Activated gamma-delta T cell treated with Interleukin-2 at 50 U/mL for 16 hours (primary cell): ENCODE measurements at regions not wholly inside any gene's neighbourhood (a gene's known extent, or its start where the extent isn't known, plus 50 kb on each side); places are given as distances from the start of the nearest gene placed in this dataset.

ENCODE experiments used
- DNase-seq: peaks from one replicate; pipeline ENCODE4 v3.0.0-alpha.2; 2020

DNA sequence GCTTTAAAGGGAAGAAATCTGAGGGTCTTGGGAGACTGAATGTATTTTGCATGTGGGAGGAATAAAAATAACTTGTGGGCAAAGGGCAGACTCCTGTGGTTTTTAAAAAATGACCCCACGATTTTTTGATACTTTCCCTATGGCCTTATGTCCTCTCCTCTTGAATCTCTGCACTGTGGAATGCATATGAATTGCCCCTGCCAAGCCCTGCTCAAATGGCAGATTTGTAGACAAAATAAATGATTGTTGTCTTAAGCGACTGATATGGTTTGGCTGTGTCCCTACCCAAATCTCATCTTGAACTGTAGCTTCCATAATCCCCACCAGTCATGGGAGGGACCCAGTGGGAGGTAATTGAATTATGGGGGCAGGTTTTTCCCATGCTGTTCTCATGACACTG is 223.8 kb downstream of the DACT1 start:
- DNase-seq = no peak

DNA sequence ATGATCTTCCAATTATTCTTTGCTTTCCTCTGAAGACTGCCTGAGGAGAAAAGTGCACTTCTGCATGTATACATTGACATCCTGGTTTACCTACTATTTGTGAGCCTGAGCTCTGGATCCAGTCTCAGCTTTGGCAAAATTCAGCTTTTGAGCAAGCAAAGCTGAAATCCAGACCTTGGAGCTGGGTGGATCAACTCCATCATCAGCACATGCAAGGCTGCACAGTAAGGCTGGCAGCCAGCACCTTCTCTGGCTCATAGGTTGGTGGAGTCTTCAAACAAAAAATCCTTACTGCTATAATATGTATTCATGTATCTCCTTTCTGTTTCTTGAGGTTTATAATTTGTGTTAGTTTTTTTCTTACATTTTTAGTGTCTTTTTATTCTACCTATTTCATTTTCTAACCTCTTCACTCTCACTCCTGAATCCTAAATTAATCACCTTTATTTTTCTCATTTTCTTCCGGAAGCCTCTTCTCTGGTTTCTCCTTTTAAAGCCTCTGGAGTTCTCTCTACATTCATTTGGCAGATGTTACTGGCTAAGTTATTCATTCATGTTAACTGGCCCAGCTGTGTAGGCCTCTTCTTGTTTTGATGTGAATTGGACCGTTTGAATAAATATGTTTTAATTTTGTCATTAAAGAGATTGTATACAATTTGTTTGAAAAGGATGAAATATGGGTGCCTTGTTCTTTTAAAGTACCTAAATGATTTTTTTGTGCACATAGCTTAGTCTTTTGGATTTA is 224.8 kb downstream of the DACT1 start:
- no peak for DNase-seq

DNA sequence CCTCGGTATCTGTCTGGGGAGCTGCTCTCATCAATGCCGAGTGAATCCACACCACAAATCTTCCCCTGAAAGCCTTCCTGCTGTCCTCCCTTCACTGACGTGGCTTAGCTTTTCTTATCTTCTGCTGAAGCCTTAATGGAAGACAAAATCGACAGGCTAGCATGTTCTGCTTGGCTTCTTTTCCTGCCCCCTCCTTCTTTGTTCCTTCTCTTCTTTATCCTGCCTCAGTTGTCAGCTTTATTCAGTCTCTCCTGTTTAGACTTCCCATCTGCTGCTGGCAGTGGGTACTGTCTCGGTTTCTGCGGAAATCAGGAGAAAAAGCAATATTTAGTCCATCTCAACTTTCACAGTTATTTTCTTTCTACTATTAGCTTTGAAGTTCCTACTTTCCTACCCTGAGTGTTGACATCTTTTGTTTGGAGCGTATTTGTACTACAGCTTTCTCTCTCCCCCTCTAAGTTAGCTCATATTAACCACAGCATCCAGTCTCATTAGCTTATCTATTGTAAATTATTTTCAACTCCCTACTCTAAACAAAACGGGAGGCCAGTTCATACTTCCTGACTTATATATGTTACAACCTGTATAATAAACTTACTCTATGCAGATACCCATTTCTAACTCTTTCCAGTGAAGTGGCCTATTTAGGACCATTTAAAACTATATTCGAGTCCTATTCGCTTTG is 226.0 kb downstream of the DACT1 start:
- no peak for DNase-seq

DNA sequence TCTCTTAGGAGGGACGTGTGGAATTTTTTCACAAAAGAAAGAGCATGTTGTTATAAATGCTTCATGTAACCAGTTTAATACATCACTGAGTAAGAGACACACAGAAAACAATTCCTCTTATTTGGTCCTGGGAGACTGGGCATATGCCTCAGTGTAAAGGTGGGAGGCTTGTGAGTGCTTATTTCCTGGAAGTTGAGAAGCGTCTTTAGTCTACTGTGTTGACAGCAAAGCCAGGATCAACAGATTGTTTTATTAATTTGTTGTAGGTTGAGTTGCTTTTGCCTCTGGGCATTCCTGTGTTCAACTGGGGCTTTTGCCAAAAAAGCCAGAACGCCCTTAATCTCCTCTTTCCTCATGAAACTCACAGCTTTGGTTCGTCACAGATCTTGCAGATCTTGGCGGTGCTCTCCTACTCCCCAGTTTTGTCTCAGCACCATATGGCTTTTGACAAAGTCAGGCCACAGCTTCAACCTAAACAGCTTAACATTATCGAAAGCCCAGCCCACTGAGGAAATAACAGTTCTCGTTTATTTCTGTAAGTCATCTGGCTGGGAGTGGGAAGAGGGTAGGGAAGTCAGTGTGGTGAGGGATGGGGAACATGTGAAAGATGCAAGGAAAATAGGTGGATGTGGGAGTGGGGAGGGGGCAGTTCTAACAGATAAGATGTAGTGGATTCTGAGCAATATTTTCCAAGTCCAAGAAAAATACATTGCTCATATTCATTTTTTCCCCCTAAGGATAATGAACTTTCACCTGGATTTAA is 227.2 kb downstream of the DACT1 start:
- no peak for DNase-seq

DNA sequence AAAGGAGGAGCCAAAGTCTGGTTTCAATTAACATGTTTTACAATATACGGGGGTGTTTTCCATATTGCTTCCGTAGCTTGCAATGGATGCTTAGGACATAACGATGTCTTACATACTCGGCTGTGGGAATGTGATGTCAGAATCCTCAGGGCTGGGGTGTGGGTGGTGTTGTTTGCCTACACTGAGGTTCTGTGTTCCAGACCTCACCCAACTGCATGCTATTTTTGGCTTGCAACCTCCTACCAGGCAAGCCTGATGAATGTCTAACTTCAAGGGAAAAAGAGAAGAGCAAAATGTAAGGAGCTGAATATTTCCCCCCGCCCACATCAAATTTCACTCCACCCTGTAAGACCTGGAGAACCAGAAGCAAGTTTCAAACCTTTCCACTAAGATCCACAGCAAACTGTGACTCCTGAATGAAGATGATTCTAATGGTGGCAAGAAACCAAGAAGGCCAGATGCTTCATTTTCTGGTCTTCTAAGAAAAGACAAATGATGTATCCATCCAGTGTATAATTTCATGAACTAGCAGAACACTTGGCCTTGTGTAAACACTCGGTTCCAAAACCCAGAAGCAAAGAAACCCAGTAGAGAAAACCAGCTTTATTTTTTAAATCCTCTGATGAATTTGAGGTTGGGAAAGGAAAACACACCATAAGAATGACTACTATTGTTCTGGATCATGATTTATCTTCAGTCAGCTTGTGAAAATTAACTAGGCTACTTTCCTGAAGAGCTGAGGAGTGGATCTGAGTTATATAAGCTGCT is 227.9 kb downstream of the DACT1 start:
- no peak for DNase-seq

DNA sequence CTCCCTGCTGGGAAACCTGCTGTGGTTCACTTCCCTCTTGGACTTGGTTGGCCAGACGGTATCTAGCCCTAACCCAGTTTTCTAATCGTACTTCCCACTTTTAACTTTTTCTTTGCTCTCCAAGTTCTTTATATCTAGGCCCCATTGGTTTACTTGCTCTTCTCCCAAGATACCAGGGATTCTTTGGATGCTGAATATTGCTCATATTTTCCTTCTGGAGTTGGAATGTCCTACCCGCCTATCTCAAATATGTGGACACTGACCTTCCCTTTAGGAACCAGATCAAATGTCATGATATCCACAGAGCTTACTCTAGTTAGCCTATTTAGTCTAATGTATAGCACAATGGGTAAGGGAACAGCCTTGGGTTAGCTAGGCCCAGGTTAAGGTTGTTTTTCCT is 228.6 kb downstream of the DACT1 start:
- no peak for DNase-seq

DNA sequence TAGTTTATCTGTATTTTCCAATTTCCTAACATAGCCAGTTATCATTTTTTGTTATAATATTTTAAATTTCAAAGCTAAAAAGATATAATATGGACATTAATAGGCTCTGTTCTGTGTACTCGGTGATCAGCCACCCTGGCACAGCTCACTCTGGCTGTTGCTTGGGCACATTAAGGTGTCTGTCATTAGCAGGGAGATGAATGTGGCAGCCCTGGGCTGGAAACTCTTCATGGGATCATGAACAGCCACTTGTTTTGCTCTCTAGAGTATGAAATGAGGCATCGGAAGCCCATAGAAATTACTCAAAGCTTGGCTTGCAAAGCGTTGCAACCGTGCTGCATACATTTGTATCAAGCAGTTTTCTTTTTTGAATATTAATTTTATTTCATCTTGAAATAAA is 233.2 kb downstream of the DACT1 start:
- no peak for DNase-seq

DNA sequence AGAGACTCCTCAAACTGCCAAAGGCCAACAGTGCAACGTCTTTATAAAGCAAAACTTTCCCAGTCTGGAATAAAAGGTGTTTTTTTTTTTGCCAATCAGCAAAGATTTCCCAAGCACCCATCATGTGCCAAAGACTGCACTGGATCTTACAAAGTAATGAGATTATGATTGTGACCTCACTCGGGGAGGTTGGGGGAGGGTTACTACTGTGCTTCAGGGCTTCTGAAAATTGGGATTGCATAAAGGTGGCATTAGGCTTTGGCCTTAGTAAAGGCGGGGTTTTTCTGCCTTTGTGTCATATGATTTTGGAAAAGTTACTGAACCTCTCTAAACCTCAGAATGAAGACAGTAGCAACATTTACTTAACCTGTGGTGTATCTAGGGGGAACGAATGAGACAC is 233.8 kb downstream of the DACT1 start:
- no peak for DNase-seq

DNA sequence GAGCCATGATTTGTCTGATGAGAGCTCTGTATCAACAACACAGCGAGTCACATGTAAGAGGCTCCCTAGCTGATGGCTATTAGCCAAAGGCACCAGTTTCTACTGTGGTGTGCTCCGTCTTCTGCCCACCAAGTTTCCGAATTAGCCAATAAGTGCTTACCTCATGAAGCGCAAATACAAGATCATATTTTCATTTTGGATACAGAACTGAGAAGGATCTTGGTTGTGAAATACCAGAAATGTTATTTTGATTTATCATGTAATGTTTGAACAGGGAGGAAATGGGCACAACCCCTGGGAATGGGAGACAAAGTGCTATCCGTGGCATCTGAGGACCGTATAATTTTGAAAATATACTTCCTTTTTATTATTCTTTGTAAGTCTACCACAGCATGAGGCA is 234.3 kb downstream of the DACT1 start:
- no peak for DNase-seq

DNA sequence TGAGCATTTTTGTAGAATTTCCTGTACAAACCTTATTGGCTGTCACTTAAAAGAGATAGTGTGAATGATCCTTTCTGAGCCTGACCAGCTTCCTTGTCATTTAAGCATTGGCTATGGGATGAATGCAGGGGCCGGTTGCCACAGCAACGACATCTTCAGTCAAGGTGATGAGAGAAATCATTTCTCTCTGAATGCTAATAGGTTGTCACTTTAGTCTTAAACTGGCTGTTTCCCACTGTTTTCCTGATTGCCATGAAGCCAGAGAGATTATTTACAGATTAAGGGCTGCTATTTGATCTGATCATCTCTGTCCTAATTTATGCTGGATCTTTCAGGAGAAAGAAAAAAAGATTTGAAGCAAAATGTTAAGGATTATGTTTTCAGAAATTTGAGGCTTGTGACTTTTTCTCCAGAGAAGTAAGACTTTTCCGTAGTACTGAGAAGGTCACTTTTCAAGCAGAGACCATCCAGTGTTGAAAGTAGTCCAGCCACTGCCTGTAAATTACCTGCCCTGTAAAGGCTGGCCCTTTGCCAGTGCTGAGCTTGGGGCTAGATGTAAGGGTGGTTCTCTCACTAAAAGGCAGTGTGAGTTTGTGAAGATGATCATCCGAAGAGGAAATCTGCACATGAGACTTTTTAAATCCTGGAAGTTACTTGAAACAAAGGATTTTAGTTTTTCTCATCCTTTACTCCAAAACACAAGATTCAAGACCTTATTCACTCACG is 235.6 kb downstream of the DACT1 start:
- no peak for DNase-seq

DNA sequence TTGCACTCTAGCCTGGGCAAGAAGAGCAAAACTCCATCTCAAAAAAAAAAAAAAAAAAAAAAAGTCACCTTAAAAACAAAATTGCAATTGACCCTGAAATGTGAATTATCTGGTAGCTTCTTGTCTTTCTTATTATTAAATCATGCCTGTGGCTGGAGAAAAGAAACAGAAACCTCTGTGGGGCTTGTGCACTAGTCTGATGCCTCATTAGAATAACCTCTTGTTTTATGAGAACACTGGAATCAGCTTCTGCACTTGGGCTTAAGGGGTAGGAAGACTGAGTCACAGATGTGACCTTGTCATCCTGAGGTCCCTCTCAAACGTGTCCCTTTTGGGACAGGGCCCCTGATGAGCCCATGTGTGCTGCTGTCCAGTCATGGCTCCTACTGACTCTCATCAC is 237.9 kb downstream of the DACT1 start:
- no peak for DNase-seq

DNA sequence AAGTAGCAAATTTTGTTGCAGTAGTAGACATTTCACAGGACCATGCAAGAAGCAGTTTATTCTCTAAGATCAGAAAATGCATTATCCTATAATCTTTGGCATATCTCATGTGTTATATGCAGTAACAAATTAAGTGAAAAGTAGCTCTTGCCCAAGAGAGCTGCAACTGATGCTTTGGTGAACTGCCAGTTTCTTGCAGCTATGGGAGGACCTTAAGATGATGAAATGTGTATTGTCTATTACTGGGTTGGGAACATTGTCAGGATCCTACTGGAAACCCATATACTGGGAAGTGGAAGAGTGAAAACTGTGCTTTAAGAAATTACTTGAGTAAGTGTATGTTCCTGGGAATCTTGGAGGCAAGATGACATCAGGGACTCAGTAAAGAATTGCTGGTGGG is 238.8 kb downstream of the DACT1 start:
- no peak for DNase-seq

DNA sequence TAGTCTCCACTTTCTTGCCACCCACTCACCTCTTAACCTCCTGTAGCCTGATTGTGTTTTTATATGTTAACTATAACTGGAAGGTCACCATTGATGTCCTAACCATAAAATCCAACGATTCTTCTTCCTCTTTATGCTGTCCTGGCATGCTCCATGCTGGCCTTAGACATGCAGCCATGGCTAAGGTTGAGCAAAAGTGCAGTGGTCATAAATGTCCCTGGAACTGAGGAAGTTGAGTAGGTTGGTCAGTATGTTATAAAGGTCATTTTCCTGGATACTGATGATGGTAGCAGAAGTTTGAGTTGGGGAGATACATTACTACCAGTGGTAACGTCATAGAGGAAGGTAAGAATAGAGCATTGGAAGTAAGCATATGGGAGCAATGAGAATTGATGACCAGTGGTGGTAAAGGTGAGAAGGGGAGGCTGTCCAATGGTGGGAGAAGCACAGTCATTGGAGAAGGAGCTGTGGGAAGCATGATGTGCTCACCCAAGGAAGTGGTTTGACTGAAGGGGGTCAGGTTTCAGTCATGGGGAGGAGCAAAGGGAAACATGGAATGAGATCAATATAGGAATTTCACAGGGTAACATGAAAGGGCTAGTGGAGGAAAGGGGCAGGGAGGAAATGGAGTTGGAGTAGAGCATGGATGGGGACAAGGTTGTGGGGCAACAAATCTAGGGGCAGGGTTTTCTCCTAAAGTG is 240.8 kb downstream of the DACT1 start:
- no peak for DNase-seq

DNA sequence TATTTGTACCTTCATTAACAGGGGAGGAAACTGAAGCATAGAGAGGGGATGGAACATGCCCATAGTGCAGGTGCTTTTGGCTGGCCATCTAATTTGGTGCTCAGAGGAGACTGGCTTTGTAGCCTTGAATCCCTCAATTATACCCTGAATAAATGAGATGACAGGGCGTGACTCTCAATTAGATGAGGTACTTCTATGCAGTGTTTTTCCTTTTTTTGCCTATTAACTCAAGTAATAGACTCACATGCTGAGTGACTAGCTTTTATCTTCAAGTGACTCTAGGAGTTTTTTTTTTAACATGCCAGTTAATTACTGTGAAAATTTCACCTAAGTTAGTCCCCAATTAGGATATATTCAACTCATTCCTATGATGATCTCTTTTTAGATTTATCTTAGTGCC is 243.7 kb downstream of the DACT1 start:
- no peak for DNase-seq

DNA sequence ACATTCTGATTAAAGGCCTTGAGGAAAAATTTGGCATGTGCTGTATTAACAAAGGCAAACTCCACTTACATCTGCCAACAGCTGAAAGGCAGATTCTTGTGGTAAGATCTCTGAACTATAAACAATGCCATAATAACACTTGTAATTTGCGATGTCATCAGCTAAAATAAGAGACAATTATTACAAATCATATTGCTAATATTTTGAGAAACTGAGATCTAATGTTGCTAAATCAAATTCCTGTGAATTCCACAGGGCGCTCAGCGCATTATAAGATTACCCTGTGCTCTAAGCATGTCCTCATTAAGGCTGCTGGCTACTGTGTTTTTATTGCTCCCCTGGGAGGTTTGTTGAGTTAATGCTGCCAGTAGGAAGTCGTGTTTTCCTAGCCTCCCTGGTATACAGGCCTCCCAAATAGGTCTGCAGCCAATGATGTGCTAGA is 244.8 kb downstream of the DACT1 start:
- no peak for DNase-seq

DNA sequence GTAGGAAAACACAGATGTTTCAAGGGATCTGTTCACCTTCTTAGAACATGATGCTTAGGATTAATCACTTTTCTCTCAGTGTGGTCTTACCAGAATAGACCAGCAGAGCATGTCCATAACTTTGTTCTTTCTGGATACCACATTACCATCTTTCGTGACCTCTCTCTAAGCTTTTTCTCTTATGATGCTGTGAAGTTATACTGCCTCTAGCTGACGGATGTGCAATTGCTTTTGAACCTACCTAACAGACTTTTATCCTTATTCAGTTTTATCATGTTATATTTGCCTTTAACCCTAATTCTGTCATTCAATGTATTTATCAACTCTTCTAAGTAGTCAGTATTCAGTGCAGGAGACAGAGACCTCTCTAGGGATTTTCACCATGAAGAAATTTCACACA is 246.7 kb downstream of the DACT1 start:
- no peak for DNase-seq

DNA sequence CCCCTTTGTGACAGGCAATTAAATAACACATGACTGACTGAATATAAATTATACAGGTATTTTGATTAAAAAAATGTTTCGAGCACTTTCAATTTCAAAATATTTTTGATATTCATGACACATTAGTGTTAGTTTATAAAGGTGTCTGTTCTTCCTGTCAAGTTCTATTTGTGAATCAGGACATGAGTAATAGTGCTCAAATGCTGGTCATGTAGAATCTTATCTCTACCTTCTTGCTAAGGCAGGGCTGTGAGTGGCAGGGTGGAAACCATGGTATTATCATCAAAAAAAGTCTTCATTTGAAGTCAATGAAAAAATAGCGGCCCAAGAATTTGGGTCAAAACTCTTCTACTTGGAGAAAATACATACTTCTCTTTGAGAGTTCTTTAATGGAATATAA is 250.2 kb downstream of the DACT1 start:
- DNase-seq = no peak

DNA sequence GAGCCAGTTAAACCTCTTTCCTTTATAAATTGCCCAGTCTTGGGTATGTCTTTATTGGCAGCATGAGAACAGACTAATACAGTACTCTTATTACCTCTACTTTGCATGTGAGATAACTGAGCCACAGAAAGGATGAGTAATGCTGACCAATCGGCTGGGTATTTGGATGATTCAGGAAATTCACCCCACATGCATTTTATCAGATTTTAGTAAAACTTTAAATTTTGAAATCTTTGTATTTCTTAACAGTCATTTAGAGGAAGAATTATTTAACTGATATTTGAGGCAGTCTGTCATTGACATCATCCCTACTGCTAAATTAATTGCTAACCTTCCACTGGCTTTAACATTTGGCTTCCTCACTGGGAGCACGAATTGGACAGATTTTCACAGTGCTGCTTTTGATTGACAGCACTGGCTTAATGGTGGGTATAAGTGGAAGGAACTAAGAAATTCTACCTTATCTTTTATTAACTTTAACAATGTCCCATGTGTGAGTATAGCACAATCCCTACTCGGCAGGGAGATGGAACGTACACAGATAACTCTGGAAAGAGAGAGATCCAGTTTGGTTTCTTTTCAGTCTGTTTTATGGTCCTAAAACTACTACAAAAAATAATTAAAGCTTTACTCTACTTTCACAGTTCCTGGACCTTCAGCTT is 261.0 kb downstream of the DACT1 start:
- no peak for DNase-seq

DNA sequence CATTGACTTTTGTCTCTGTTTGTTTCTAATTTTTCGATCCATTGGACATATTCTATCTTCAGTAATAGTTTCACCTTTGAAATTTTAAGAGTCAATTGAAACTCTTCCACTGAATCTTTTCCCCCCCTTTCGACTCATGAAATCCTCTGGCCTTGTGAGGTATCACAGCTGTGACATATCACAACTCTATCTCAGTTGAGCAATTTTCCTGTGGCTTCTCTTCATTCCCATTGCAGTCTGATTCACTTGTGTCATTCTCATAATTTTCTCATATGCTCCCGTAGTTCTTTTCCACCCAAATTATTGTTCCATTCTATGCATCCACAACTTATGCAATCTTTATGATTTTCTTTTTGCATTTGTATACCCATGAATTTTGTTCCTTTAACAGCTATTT is 261.6 kb downstream of the DACT1 start:
- no peak for DNase-seq

DNA sequence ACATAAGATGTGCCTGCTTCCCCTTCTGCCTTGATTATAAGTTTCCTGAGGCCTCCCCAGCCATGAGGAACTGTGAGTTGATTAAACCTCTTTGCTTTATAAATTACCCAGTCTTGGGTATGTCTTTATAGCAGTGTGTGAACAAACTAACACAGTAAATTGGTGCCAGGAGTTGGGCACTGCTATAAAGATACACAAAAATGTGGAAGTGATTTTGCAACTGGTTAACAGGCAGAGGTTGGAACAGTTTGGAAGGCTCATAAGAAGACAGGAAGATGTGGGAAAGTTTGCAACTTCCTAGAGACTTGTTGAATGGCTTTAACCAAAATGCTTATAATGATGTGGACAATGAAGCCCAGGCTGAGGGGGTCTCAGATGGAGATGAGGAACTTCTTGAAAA is 264.1 kb downstream of the DACT1 start:
- no peak for DNase-seq

DNA sequence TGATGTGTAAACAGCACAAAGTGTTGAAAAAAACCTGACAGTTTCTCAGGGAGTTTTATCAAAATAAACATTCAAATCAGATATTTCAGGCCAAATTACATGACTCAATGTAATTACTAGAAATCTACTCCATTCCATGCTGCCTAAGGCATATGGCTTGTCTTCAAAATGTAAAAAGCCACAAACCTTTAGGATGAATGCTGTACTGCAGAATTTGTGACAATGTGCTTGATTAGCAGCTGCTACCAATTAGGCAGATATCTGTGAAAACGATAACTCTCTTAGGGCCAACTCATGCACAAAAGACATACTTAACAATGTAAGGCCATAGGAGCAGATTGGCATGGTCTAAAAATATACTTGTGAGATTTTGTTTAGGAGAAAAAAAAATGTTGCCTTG is 267.0 kb downstream of the DACT1 start:
- no peak for DNase-seq
